AG04450 (cell line): ENCODE measurements at regions not wholly inside any gene's neighbourhood (a gene's known extent, or its start where the extent isn't known, plus 50 kb on each side); places are given as distances from the start of the nearest gene placed in this dataset.

Experiments used
- CTCF ChIA-PET: fragments of 300-600, 350-600 bp; formaldehyde crosslinking; extraction: SDS; loops from one replicate; lab custom pipeline; 2022; ENCODE audit warnings: antibody characterized with exemption, inconsistent platforms; lab: Charles Lee
- POLR2A ChIA-PET: fragments of 350-600 bp; formaldehyde crosslinking; extraction: SDS; loops from one replicate; lab custom pipeline; 2021; ENCODE audit warnings: antibody characterized with exemption, inconsistent platforms; lab: Yijun Ruan, JAX
- DNase-seq: peaks from one replicate; pipeline ENCODE4 v3.0.0-alpha.2; 2011; ENCODE audit warnings: low read depth, low spot score
- H3K27ac ChIP-seq: one replicate; pipeline ENCODE4 v1.5.1; 2012; ENCODE audit warnings: low read depth, low read length, control low read depth
- H3K27me3 ChIP-seq: one replicate; pipeline ENCODE4 v1.6.0; 2012; ENCODE audit warnings: low read length; ENCODE audit not compliant: control insufficient read depth, insufficient read depth
- H3K4me3 ChIP-seq: 2 replicates; pipeline ENCODE4 v1.5.1; 2011; ENCODE audit warnings: mild to moderate bottlenecking, low read depth, low read length, control low read depth
- H3K9me3 ChIP-seq: 2 replicates; pipeline ENCODE4 v1.5.1; 2012; ENCODE audit warnings: low read length; ENCODE audit not compliant: control insufficient read depth, insufficient read depth
- CTCF ChIP-seq: IDR thresholded peaks from 2 replicates; pipeline ENCODE4 v1.5.1; 2011; ENCODE audit warnings: low read depth, low read length, control low read depth, inconsistent platforms

DNA sequence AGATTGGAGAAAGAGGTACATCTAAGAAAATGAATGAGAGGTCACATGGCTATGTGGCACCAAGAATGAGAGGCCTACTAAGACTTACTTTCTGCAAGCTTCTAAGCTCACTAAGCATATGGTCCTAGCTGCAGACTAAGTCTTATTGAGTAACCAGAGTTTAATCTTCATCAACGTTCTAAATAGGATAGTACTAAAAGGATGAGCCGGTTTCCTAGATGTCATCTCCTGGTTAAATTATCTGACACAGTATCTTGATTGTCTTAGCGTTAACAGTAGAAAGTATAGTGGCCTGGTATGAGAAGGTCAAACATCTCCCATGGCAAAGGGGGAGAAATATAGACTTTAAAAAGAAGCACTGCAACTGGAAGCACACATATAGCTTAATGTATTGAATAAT is 448.1 kb downstream of the PDGFC start:
- Histone ChIP-seq H3K27me3 (no peaks in the 10 kb centered on the region), H3K27ac (no peak overlapping the region), H3K4me3 (no peak overlapping the region), H3K9me3 (no peaks in the 10 kb centered on the region)
- DNase-seq: no peak
- CTCF ChIA-PET: interaction anchor here (0.6 kb wide), 1 partner anchor 443 kb away, joined by 3 read pairs; no protein-coding TSS in a partner anchor
- no peak for TF ChIP-seq CTCF
- POLR2A ChIA-PET: no interaction called here

- TF ChIP-seq CTCF: no peak
- Histone ChIP-seq H3K9me3 (no peaks in the 10 kb centered on the region), H3K27me3 (no peaks in the 10 kb centered on the region), H3K4me3 (no peak overlapping the region), H3K27ac (no peak overlapping the region)
- CTCF ChIA-PET: no interaction called here
- no peak for DNase-seq
- POLR2A ChIA-PET: no interaction called here
These were observed 450.0 kb downstream of the PDGFC start for GRCh38 chr4:156521631-156522030.

DNA sequence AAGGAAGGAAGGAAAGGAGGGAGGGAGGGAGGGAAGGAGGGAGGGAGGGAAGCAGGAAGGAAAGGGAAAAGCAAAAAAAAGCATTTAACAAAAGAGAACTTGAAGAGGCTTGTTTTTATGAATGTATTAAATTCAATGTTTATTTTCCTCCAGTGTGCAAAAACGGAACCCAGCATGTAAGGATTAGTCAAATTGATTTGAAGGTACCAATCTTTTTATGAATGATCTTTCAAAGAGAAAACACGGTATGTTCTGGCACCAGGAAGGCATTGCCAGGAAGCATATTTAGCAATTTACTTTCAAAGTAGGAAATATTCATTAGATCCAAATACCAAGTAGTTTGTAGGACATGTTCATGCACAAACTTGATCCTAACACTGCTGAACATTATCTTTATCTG is 453.6 kb downstream of the PDGFC start:
- Histone ChIP-seq H3K4me3 (no peak overlapping the region), H3K9me3 (no peaks in the 10 kb centered on the region), H3K27ac (no peak overlapping the region), H3K27me3 (no peaks in the 10 kb centered on the region)
- ChIA-PET CTCF (no interaction called here), POLR2A (no interaction called here)
- no peak for DNase-seq
- TF ChIP-seq CTCF: no peak

DNA sequence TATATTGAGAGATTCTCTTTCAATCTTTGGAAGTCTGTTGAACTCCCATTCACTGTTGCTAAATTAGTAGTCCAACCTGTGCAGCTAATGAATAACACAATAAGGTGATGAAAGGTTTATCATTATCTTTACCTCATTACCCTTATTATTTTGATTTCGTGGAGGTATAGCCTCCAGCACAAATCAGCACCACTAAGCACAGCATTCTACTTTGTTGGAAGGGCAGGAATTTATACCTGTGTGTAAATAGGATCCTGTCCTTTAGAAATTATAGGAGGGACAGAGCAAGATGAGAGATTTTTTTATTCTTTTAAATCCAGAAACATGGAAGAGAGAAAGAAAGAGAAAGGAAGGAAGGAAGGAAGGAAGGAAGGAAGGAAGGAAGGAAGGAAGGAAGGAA is 454.1 kb downstream of the PDGFC start:
- DNase-seq: no peak

GRCh38 chr4:156516698-156517097 is 454.9 kb downstream of the PDGFC start:
- Histone ChIP-seq H3K27me3 (no peaks in the 10 kb centered on the region), H3K9me3 (no peaks in the 10 kb centered on the region), H3K4me3 (no peak overlapping the region), H3K27ac (no peak overlapping the region)
- no peak for TF ChIP-seq CTCF
- CTCF ChIA-PET: no interaction called here
- no peak for DNase-seq
- POLR2A ChIA-PET: no interaction called here

More for the DNA sequence above, 454.1 kb downstream of the PDGFC start:
- ChIA-PET CTCF (no interaction called here), POLR2A (no interaction called here)
- TF ChIP-seq CTCF: no peak
- Histone ChIP-seq H3K9me3 (no peaks in the 10 kb centered on the region), H3K27me3 (no peaks in the 10 kb centered on the region), H3K4me3 (no peak overlapping the region), H3K27ac (no peak overlapping the region)
